Parathyroid adenoma (tissue), 2 donors: ENCODE measurements at regions not wholly inside any gene's neighbourhood (a gene's known extent, or its start where the extent isn't known, plus 50 kb on each side); places are given as distances from the start of the nearest gene placed in this dataset.

Experiments used
- H2AFZ ChIP-seq: fragments of 300-600 bp; sonication (generic); one replicate; pipeline ENCODE4 v1.7.0; 2017; ENCODE audit warnings: antibody characterized with exemption, mild to moderate bottlenecking
- H3K27ac ChIP-seq: fragments of 300-600 bp; sonication (generic); one replicate; pipeline ENCODE4 v1.7.0; 2017
- H3K27me3 ChIP-seq: fragments of 300-600 bp; sonication (generic); one replicate; pipeline ENCODE4 v1.7.0; 2017; ENCODE audit warnings: low read length; ENCODE audit not compliant: control insufficient read depth, insufficient read depth
- H3K36me3 ChIP-seq: fragments of 300-600 bp; sonication (generic); one replicate; pipeline ENCODE4 v1.7.0; 2017; ENCODE audit warnings: low read length; ENCODE audit not compliant: control insufficient read depth, insufficient read depth
- H3K4me1 ChIP-seq: fragments of 300-600 bp; sonication (generic); one replicate; pipeline ENCODE4 v1.7.0; 2017; ENCODE audit warnings: control low read depth
- H3K4me2 ChIP-seq: fragments of 300-600 bp; sonication (generic); one replicate; pipeline ENCODE4 v1.7.0; 2017; ENCODE audit warnings: low read length
- H3K4me3 ChIP-seq: fragments of 300-600 bp; sonication (generic); one replicate; pipeline ENCODE4 v1.7.0; 2017; ENCODE audit warnings: low read depth, low read length
- H3K79me2 ChIP-seq: fragments of 300-600 bp; sonication (generic); one replicate; pipeline ENCODE4 v1.7.0; 2017; ENCODE audit warnings: control low read depth
- H3K9ac ChIP-seq: fragments of 300-600 bp; sonication (generic); one replicate; pipeline ENCODE4 v1.7.0; 2017; ENCODE audit warnings: mild to moderate bottlenecking
- H3K9me3 ChIP-seq: fragments of 300-600 bp; sonication (generic); one replicate; pipeline ENCODE4 v1.7.0; 2017; ENCODE audit warnings: low read length; ENCODE audit not compliant: control insufficient read depth
- CTCF ChIP-seq: fragments of 300-600 bp; sonication (generic); IDR thresholded peaks from one replicate; pipeline ENCODE4 v1.7.0; 2017; ENCODE audit warnings: antibody characterized with exemption, mild to moderate bottlenecking
- donor health status: primary hyperparathyroidism.

- Histone ChIP-seq H3K4me3 (no peak overlapping the region), H3K27me3 (no peaks in the 10 kb centered on the region), H3K27ac (no peak overlapping the region), H3K36me3 (no peaks in the 10 kb centered on the region), H3K79me2 (no peaks in the 10 kb centered on the region), H3K9me3 (no peaks in the 10 kb centered on the region), H2AFZ (no peak overlapping the region), H3K9ac (no peak overlapping the region), H3K4me1 (no peaks in the 10 kb centered on the region), H3K4me2 (no peak overlapping the region)
- no peak for TF ChIP-seq CTCF
Observed at GRCh38 chr12:115464111-115464581, 780.2 kb upstream of the TBX3 start.

- H2AFZ ChIP-seq: no peak overlapping the region
- no peaks in the 10 kb centered on the region for H3K79me2 ChIP-seq
- no peak overlapping the region for H3K9ac ChIP-seq
- no peaks in the 10 kb centered on the region for H3K4me1 ChIP-seq
- no peaks in the 10 kb centered on the region for H3K36me3 ChIP-seq
- no peak overlapping the region for H3K4me3 ChIP-seq
- H3K27ac ChIP-seq: no peak overlapping the region
- no peak for TF ChIP-seq CTCF
- no peaks in the 10 kb centered on the region for H3K9me3 ChIP-seq
- H3K4me2 ChIP-seq: no peak overlapping the region
- no peaks in the 10 kb centered on the region for H3K27me3 ChIP-seq
Observed at GRCh38 chr12:115461401-115461800, 777.4 kb upstream of the TBX3 start.

GRCh38 chr12:115457798-115458197 is 773.8 kb upstream of the TBX3 start:
- no peak overlapping the region for H3K9ac ChIP-seq
- H3K27me3 ChIP-seq: no peaks in the 10 kb centered on the region
- no peak overlapping the region for H3K27ac ChIP-seq
- no peaks in the 10 kb centered on the region for H3K4me1 ChIP-seq
- no peak overlapping the region for H3K4me2 ChIP-seq
- no peaks in the 10 kb centered on the region for H3K79me2 ChIP-seq
- H2AFZ ChIP-seq: no peak overlapping the region
- no peak overlapping the region for H3K4me3 ChIP-seq
- H3K9me3 ChIP-seq: no peaks in the 10 kb centered on the region
- no peaks in the 10 kb centered on the region for H3K36me3 ChIP-seq
- no peak for TF ChIP-seq CTCF

- Histone ChIP-seq H3K27ac (no peak overlapping the region), H3K9ac (no peak overlapping the region), H2AFZ (no peak overlapping the region), H3K27me3 (no peaks in the 10 kb centered on the region), H3K4me3 (no peak overlapping the region), H3K36me3 (no peaks in the 10 kb centered on the region), H3K79me2 (no peaks in the 10 kb centered on the region), H3K9me3 (no peaks in the 10 kb centered on the region), H3K4me2 (no peak overlapping the region), H3K4me1 (no peaks in the 10 kb centered on the region)
- TF ChIP-seq CTCF: no peak
Observed at GRCh38 chr12:115456946-115457689, 773.1 kb upstream of the TBX3 start.

- H3K79me2 ChIP-seq: no peaks in the 10 kb centered on the region
- H3K27ac ChIP-seq: no peak overlapping the region
- H3K9me3 ChIP-seq: no peaks in the 10 kb centered on the region
- H3K4me2 ChIP-seq: no peak overlapping the region
- H2AFZ ChIP-seq: no peak overlapping the region
- no peaks in the 10 kb centered on the region for H3K27me3 ChIP-seq
- H3K4me3 ChIP-seq: no peak overlapping the region
- TF ChIP-seq CTCF: no peak
- no peaks in the 10 kb centered on the region for H3K36me3 ChIP-seq
- H3K9ac ChIP-seq: no peak overlapping the region
- H3K4me1 ChIP-seq: no peaks in the 10 kb centered on the region
Observed at GRCh38 chr12:115455268-115455681, 771.3 kb upstream of the TBX3 start.
